DOHH2 (cell line): ENCODE measurements at regions not wholly inside any gene's neighbourhood (a gene's known extent, or its start where the extent isn't known, plus 50 kb on each side); places are given as distances from the start of the nearest gene placed in this dataset.
A peak's percentile ranks its signal among the peaks of the same experiment; 100 is the strongest.

Source experiments
- CTCF ChIP-seq: fragments of 200-600 bp; sonication (generic); IDR thresholded peaks from one replicate; pipeline ENCODE4 v1.5.1; 2014; ENCODE audit warnings: antibody characterized with exemption, mild to moderate bottlenecking, low read depth, low read length; ENCODE audit not compliant: poor library complexity, severe bottlenecking
- EZH2phosphoT487 ChIP-seq: fragments of 200-600 bp; sonication (generic); IDR thresholded peaks from 2 replicates; pipeline ENCODE4 v1.6.1; 2017; ENCODE audit warnings: borderline replicate concordance, mild to moderate bottlenecking, antibody characterized with exemption, low read length, moderate library complexity, mixed read lengths

GRCh38 chr3:66803206-66803605 is 194.9 kb upstream of the KBTBD8 start:
- TF ChIP-seq CTCF (peak; percentile 27), EZH2phosphoT487 (no peak)
